GM19025 (cell line): ENCODE measurements at regions not wholly inside any gene's neighbourhood (a gene's known extent, or its start where the extent isn't known, plus 50 kb on each side); places are given as distances from the start of the nearest gene placed in this dataset.

Experiments
- ATAC-seq: cut with Tn5 transposase; IDR thresholded peaks from one replicate; pipeline ENCODE4 v1.9.1; 2021; ENCODE audit warnings: mild to moderate bottlenecking, low read depth, moderate library complexity; ENCODE audit not compliant: unreplicated experiment

DNA sequence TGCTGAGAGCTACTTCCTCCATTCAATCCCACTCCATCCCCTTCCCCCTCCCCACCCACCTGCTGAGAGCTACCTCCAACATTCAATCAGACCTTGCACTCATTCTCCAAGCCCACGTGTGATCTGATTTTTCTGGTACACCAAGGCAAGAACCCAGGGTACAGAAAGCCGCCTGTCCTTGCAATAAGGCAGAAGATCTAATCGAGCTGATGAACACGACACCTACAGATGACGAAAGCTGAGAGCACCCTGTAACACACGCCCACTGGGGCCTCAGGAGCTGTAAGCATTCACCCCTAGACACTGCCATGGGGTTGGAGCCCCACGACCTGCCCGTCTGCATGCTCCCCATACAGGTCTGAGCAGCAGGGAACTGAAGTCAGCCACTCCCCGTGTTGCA, 58.3 kb downstream of the TRIML1 start:
- ATAC-seq: no peak

- no peak for ATAC-seq
Observed at GRCh38 chr4:188198982-188199792, 59.9 kb downstream of the TRIML1 start.

DNA sequence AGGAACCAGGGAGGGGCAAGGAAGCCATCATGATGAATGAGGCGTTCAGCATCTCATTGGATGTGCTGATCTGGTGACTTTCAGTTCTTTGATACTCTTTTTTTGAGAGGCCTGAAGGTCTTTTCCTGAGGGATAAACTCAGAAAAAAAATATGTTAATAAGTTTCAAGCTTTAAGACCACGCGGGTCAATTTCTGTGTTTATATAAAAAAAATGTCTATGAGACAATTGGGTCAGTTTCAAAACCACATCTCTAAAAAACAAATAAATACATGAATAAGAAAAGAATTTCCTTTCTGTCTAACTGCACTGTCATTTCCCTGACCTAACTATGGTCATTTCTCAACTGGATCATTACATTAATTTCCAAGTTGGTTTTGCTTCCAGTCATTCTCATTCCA, 62.6 kb downstream of the TRIML1 start:
- no peak for ATAC-seq

GRCh38 chr4:188206783-188207182, 67.5 kb downstream of the TRIML1 start:
- no peak for ATAC-seq

DNA sequence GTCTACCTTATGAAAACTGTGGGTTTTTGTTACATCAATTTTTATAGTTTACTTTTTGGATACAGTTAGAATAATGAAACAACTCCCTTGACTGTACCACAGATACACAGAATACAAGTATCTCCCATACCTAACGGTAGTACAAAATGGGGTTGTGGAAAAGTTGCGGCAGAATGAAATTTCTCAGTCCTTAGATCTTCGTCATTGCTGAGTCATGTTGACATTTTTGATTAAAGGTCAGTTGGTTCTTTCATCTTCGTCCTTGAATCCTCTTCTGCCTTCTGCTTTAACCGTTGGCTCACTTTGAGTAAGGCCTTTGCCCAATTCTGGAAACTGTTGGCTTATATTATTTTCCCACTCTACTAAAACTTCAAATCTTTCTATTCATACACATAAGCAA, 75.6 kb downstream of the TRIML1 start:
- ATAC-seq: no peak

GRCh38 chr4:188218392-188218791, 79.2 kb downstream of the TRIML1 start:
- no peak for ATAC-seq

DNA sequence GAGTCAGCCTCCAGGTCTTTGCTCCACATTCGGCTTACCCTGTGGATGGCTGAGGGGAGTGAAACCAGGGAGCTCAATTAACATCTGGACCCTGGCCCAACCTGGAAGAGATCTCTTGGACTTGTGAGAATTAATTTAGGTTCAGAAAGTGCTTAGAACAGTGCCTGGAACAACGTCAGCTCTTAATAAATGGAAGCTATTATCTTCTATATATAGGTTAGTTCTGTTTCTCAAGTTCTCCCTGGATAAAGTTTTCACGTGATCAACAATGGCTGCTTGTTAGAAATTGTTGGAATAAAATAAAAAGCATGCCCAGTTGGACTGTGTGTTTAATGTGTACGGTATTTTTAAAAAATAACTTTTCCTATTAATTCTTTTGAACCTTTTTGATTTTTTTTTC, 80.8 kb downstream of the TRIML1 start:
- ATAC-seq: no peak

GRCh38 chr4:188221090-188221489, 81.8 kb downstream of the TRIML1 start:
- no peak for ATAC-seq

DNA sequence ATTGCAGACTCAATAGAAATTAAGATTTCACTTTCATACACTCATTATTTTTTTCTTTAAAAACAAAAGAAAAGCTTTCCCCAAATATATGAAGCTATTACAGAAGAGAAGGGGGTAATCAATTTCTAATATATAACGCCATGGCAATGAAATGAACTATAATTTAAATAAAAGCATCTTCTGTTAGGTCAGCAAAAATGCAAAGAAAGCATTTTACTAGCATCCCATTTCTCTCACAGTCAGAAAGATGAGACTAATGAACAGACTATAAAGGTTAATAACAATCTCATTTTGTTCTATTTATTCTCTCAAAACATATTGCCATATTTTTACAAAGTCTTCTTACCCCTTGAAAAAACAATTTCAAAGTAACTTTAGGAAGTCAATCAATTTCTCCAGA, 89.0 kb downstream of the TRIML1 start:
- no peak for ATAC-seq

- no peak for ATAC-seq
Observed at GRCh38 chr4:188232428-188232827, 93.2 kb downstream of the TRIML1 start.

- ATAC-seq: no peak
Observed at GRCh38 chr4:188242041-188242440, 102.8 kb downstream of the TRIML1 start.

DNA sequence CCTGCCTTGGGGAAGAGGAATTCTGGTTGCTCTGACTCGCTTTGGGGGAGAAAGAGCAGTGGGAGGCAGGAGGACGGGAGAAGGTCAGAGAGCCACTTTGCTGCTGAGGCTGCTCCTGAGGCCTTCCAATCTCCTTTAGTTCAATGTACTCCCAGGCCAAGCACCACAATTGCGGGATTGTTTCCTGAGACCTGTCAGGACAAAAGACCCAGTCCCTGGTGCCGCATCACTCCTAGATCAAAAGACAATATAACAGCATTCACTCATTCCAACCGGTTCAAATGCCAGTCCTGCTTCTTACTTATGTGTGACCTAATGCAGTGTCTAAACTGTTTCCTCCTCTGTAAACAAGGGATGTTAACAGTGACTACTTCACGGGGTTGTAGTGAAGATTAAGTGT, 106.4 kb downstream of the TRIML1 start:
- no peak for ATAC-seq

DNA sequence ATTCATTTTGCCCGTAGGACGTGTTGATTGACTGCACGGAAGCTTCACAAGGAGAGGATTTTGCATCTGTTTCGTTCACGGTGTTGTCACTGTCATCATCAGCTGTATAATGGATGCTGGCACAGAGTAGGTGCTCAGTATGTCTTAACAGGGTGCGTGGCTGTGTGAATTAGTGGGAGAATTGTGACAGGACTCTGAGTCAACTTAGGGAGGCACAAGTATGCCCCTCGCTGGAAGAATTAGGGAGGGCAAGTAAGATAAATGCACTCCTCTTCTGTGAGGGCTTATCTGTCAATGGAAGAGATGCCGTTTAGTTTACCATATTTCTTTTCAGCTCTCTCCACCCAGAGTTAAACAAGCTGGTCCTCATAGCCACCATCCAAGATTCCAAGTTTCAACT, 107.2 kb downstream of the TRIML1 start:
- ATAC-seq: no peak

- no peak for ATAC-seq
Observed at GRCh38 chr4:188254211-188254610, 115.0 kb downstream of the TRIML1 start.

- no peak for ATAC-seq
Observed at GRCh38 chr4:188262464-188262863, 123.2 kb downstream of the TRIML1 start.

DNA sequence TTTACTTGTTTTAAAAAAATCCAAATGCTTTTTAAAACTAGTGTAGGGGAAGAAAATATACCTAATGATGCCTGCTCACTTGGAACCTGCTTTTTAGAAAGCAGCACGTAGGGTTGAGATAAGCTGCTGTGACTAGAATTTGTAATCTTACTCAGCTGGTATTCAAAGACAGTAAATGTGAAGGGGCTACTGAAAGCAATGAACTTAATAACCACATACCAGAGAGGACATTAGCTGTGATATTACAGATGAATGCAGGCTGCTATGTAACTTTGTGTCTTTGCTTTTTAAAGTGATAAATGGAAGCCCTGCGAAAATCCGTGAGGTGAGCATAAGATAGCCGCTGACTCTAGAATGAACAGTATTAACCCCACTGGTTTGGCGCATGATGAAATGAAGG, 124.1 kb downstream of the TRIML1 start:
- ATAC-seq: no peak

DNA sequence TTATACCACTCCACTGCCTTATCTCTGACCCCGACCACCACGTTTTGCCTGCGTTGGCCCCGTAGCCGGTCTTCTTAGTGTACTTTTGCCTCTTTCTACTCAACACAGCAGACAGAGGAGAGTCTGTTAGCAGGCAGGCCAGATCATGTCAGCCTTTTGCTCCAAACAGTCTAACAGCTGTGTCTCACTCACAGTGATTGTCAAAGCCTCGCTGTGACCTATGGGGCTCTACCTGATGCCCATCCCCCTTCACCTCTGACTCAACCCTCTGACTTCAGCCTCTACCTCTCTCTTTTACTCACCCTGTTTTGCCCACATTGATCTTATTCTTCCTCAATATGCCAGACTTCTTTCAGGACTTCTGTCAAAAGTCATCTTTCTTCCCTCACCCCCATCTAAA, 127.1 kb downstream of the TRIML1 start:
- ATAC-seq: no peak

DNA sequence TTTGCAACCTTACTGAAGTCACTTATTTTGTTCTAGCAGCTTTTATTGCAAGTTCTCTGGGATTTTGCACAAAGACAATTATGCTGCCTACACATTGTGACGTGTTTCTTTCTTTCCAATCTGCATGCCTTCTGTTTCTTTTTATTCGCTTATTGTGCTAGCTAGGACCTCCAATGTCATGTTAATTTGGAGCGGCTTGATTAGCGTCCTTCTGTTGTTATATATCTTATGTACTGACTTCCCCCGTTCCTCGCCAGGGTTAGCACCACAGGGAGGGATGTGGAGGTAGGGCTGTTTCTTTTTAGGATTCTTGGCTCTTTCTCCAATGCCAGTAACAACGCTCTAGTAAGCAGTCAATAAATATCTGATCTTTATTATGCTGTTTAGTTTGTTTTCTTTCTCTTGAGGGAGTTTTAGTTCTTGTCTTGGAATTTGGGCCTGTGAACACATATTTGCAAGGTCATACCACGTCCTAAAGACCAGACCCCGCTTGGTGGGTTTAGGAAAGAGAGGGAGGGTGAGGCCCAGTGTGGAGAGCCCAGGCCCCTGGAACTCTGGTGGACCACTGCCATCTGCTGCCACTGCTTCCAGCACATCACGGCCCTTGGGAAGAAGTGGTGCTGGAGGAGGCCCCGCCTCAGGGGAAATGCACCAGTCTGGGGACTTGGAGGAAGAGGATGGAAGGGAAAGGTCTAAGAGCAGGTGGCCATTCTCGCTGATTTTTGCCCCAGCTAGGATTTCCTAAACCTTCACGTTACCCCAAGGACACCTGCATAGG, 129.1 kb downstream of the TRIML1 start:
- ATAC-seq: no peak

DNA sequence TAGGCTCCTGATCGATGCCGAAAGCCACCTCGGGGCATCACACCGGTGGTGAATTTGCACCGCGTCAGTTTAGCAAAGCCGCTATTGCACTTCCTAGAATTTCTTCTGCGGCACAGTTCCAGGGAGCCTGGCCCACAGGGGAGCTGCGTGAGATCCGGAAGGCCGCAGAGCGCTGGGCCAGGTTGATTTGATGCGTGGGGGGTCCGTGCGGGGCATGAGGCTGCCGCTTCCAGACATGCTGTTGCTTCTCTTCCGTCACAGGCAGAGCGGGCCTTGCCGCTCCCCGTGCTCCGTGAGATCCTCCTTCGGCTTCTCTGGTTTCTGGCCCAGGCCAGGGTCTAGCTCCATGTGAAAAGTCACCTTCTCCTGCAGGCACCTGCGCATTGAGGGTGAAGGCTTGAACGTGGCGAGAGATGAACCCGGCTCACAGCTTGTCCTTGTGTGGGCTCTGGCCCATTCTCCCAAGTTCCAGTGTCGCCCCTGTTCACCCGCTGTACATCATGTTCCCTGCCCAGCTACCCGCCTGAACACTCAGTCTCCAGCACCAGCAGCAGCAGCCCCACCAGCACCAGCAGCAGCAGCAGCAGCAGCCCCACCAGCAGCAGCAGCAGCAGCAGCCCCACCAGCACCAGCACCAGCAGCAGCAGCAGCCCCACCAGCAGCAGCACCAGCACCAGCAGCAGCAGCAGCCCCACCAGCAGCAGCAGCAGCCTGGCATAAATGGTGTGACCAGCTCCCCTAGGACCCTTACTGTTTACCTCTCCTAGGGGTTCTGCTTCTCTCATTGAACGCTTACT, 131.2 kb downstream of the TRIML1 start:
- no peak for ATAC-seq

- no peak for ATAC-seq
Observed at GRCh38 chr4:188275686-188276085, 136.4 kb downstream of the TRIML1 start.

DNA sequence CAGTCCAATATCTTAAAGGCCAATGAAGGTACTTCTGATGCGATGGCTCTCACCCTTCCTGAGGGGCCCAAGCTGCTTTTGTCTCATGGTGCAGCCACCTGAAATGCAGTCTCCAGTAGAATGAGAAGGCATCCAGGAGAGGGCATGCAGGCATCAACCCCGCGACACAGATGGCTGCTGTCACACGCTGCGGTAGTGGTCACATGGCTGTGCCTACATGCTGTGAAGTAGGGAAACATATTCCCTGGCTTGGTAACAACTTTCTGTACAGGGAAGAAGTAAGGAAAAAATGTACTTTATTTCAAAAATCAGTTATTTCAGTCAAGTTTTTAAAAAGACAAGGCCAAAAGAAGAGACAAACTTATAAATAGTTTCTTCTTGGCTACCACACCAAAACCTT, 139.9 kb downstream of the TRIML1 start:
- ATAC-seq: no peak
